ENCODE measurements at regions not wholly inside any gene's neighbourhood (a gene's known extent, or its start where the extent isn't known, plus 50 kb on each side); places are given as distances from the start of the nearest gene placed in this dataset.
A peak's percentile ranks its signal among the peaks of the same experiment; 100 is the strongest.

GRCh38 chr15:95449230-95449628 lies 881.3 kb upstream of the NR2F2 start:
- DNase-seq (ENCODE audit: low spot score), result no peak

- DNase-seq (ENCODE audit: low spot score), result no peak
Observed at GRCh38 chr15:95450413-95450812, 880.1 kb upstream of the NR2F2 start.

- no peak for DNase-seq (ENCODE audit: low spot score)
Observed at GRCh38 chr15:95451938-95452337, 878.6 kb upstream of the NR2F2 start.

GRCh38 chr15:95454403-95455262 lies 875.9 kb upstream of the NR2F2 start:
- DNase-seq (ENCODE audit: low spot score), result no peak

GRCh38 chr15:95457520-95457919 lies 873.0 kb upstream of the NR2F2 start:
- DNase-seq (ENCODE audit: low spot score), result no peak

- no peak for DNase-seq (ENCODE audit: low spot score)
Observed at GRCh38 chr15:95458721-95459120, 871.8 kb upstream of the NR2F2 start.

GRCh38 chr15:95459273-95459672 lies 871.2 kb upstream of the NR2F2 start:
- no peak for DNase-seq (ENCODE audit: low spot score)

- DNase-seq (ENCODE audit: low spot score), result peak; percentile 58
Observed at GRCh38 chr15:95464509-95464908, 866.0 kb upstream of the NR2F2 start.

GRCh38 chr15:95468820-95469219 lies 861.7 kb upstream of the NR2F2 start:
- no peak for DNase-seq (ENCODE audit: low spot score)

- DNase-seq (ENCODE audit: low spot score), result no peak
Observed at GRCh38 chr15:95469496-95470000, 861.0 kb upstream of the NR2F2 start.

GRCh38 chr15:95470529-95470928 lies 860.0 kb upstream of the NR2F2 start:
- DNase-seq (ENCODE audit: low spot score), result no peak

GRCh38 chr15:95470997-95471689 lies 859.4 kb upstream of the NR2F2 start:
- no peak for DNase-seq (ENCODE audit: low spot score)

GRCh38 chr15:95471690-95472086 lies 858.8 kb upstream of the NR2F2 start:
- no peak for DNase-seq (ENCODE audit: low spot score)

GRCh38 chr15:95475067-95475466 lies 855.4 kb upstream of the NR2F2 start:
- DNase-seq (ENCODE audit: low spot score), result no peak

GRCh38 chr15:95479308-95479707 lies 851.2 kb upstream of the NR2F2 start:
- DNase-seq (ENCODE audit: low spot score), result no peak

GRCh38 chr15:95485367-95485766 lies 845.1 kb upstream of the NR2F2 start:
- DNase-seq (ENCODE audit: low spot score), result no peak

- DNase-seq (ENCODE audit: low spot score), result no peak
Observed at GRCh38 chr15:95486224-95486623, 844.3 kb upstream of the NR2F2 start.

- DNase-seq (ENCODE audit: low spot score), result no peak
Observed at GRCh38 chr15:95489103-95489502, 841.4 kb upstream of the NR2F2 start.

GRCh38 chr15:95492388-95493070 lies 838.0 kb upstream of the NR2F2 start:
- no peak for DNase-seq (ENCODE audit: low spot score)

- no peak for DNase-seq (ENCODE audit: low spot score)
Observed at GRCh38 chr15:95494971-95495541, 835.4 kb upstream of the NR2F2 start.

GRCh38 chr15:95497634-95498033 lies 832.9 kb upstream of the NR2F2 start:
- DNase-seq (ENCODE audit: low spot score), result no peak

- DNase-seq (ENCODE audit: low spot score), result no peak
Observed at GRCh38 chr15:95498961-95499360, 831.5 kb upstream of the NR2F2 start.
